Breast epithelium (tissue), 4 donors: ENCODE measurements at regions not wholly inside any gene's neighbourhood (a gene's known extent, or its start where the extent isn't known, plus 50 kb on each side); places are given as distances from the start of the nearest gene placed in this dataset.

Experiments used
- DNase-seq, 2 donors: peaks; one replicate each; pipeline ENCODE4 v3.0.0-alpha.2; 2019; ENCODE audit warnings: low spot score in 2 of 2
- H3K27ac ChIP-seq, 2 donors: fragments of 200-600 bp; sonication (generic) in 1 of 2; one replicate each; pipeline ENCODE4 v1.5.1; 2016 to 2019; ENCODE audit warnings: mild to moderate bottlenecking in 1 of 2
- H3K27me3 ChIP-seq, 2 donors: fragments of 200-600 bp; sonication (generic) in 1 of 2; one replicate each; pipeline versions ENCODE4 v1.5.1 to v1.6.0; 2017 to 2019; ENCODE audit warnings: control low read depth in 1 of 2, mild to moderate bottlenecking in 1 of 2
- H3K36me3 ChIP-seq: fragments of 200-600 bp; one replicate; pipeline ENCODE4 v1.5.1; 2019
- H3K4me1 ChIP-seq, 2 donors: fragments of 200-600 bp; sonication (generic); one replicate each; pipeline ENCODE4 v1.5.1; 2016 to 2019; ENCODE audit warnings: control low read depth in 1 of 2
- H3K4me3 ChIP-seq, 3 donors: fragments of 200-600 bp; sonication (generic); 1 replicate in 2 of 3; 2 replicates in 1 of 3; pipeline ENCODE4 v1.5.1; 2016 to 2019; ENCODE audit warnings: mild to moderate bottlenecking in 3 of 3, moderate library complexity in 2 of 3
- H3K9me3 ChIP-seq, 2 donors: fragments of 200-600 bp; sonication (generic) in 1 of 2; one replicate each; pipeline ENCODE4 v1.5.1; 2016 to 2019; ENCODE audit warnings: control low read depth in 1 of 2
- CTCF ChIP-seq, 3 donors: fragments of 450-650 bp; IDR thresholded peaks; one replicate each; pipeline ENCODE4 v1.5.1; 2016 to 2017; ENCODE audit warnings: antibody characterized with exemption in 3 of 3, mild to moderate bottlenecking in 3 of 3, moderate library complexity in 3 of 3
- POLR2A ChIP-seq: fragments of 450-650 bp; IDR thresholded peaks from one replicate; pipeline ENCODE4 v1.6.1; 2016; ENCODE audit warnings: antibody characterized with exemption, mild to moderate bottlenecking, moderate library complexity
- POLR2AphosphoS5 ChIP-seq, 3 donors: sonication (generic); formaldehyde crosslinking; IDR thresholded peaks; one replicate each; pipeline ENCODE4 v1.6.1; 2017; ENCODE audit warnings: antibody characterized with exemption in 3 of 3
- intact Hi-C: fragments of 100-400 bp; cut with DNase I; formaldehyde crosslinking; loops from one replicate; pipeline ENCODE4 v1.15.1; 2023; ENCODE audit warnings: low total_unique reads

DNA sequence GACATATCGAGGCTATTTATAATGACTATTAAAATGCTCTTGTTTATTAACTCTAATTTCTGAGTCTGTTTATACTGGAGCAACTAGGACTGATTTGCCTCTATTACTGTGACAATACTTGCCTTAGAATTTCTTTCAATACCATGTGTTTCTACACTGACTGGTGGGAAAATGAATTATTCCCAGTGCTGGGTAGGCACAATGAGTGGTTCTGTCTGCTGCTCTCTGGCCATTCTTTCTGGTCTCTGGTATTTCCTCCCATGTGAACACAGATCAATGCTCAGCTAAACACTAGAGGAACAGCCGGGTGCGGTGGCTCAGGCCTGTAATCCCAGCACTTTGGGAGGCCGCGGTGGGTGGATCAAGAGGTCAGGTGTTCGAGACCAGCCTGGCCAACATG lies 390.5 kb downstream of the PRDM2 start:
- H3K4me3 ChIP-seq: no peak overlapping the region
- no peak for DNase-seq
- H3K36me3 ChIP-seq: no peaks in the 10 kb centered on the region
- no peak for TF ChIP-seq POLR2AphosphoS5 (IDR thresholded peaks at IDR 0.05)
- no peak for TF ChIP-seq CTCF (IDR thresholded peaks at IDR 0.05)
- no peak for TF ChIP-seq POLR2A
- intact Hi-C loops: no loop called here
- no peaks in the 10 kb centered on the region for H3K27me3 ChIP-seq
- peaks cover 4 to 7% of the 10 kb centered on the region in 2 donors for H3K9me3 ChIP-seq
- no peak overlapping the region for H3K27ac ChIP-seq
- no peaks in the 10 kb centered on the region for H3K4me1 ChIP-seq

- Histone ChIP-seq H3K4me3 (no peak overlapping the region), H3K36me3 (no peaks in the 10 kb centered on the region), H3K27ac (no peak overlapping the region), H3K9me3 (peaks cover 4 to 7% of the 10 kb centered on the region in 2 donors), H3K4me1 (no peaks in the 10 kb centered on the region), H3K27me3 (no peaks in the 10 kb centered on the region)
- no peak for TF ChIP-seq POLR2AphosphoS5 (IDR thresholded peaks at IDR 0.05)
- TF ChIP-seq POLR2A: no peak
- TF ChIP-seq CTCF (IDR thresholded peaks at IDR 0.05): no peak
- DNase-seq: no peak
- intact Hi-C loops: no loop called here
Observed at GRCh38 chr1:14094611-14095400, 394.8 kb downstream of the PRDM2 start.

DNA sequence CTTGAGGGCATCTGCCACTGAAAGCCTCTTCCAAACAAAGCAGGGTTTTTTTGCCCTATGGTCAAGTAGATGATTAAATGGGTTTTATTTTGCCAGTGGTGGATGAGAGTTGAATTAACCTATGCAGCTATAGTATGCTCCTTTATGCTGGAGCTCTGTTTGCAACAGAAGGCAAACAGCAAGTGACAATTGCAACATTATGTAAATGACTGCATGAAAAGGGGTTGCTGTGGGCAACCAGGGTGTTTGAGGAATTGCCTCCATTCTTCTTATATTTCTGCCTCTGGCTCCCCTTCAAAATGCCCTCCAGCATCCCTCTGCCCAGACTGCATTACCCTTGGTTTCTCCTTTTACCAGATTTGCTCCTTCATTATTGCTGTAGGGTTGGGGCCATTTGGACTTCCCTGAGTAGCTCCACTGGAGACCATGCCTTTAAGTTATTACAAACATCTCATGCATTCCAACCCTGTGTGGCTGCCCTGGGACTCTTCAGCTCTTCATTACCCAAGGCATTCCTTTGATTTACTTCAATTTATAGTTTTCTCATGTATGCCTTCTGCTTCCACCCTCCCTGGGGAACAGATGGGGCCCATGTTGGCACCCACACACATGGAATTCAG lies 398.4 kb downstream of the PRDM2 start:
- no peak for TF ChIP-seq POLR2A
- TF ChIP-seq CTCF (IDR thresholded peaks at IDR 0.05): no peak
- no peak for TF ChIP-seq POLR2AphosphoS5 (IDR thresholded peaks at IDR 0.05)
- H3K27me3 ChIP-seq: no peaks in the 10 kb centered on the region
- H3K4me1 ChIP-seq: no peaks in the 10 kb centered on the region
- no peak for DNase-seq
- H3K27ac ChIP-seq: no peak overlapping the region
- intact Hi-C loops: no loop called here
- H3K36me3 ChIP-seq: no peaks in the 10 kb centered on the region
- H3K4me3 ChIP-seq: no peak overlapping the region
- H3K9me3 ChIP-seq: no peaks in the 10 kb centered on the region

GRCh38 chr1:14100444-14100843 lies 400.5 kb downstream of the PRDM2 start:
- no peak for DNase-seq
- no peak for TF ChIP-seq CTCF (IDR thresholded peaks at IDR 0.05)
- TF ChIP-seq POLR2AphosphoS5 (IDR thresholded peaks at IDR 0.05): no peak
- no peak for TF ChIP-seq POLR2A
- intact Hi-C loops: no loop called here
- Histone ChIP-seq H3K27ac (no peak overlapping the region), H3K27me3 (no peaks in the 10 kb centered on the region), H3K36me3 (no peaks in the 10 kb centered on the region), H3K4me3 (no peak overlapping the region), H3K9me3 (no peaks in the 10 kb centered on the region), H3K4me1 (no peaks in the 10 kb centered on the region)

GRCh38 chr1:14100919-14101318 lies 400.9 kb downstream of the PRDM2 start:
- Histone ChIP-seq H3K4me1 (no peaks in the 10 kb centered on the region), H3K27ac (no peak overlapping the region), H3K27me3 (no peaks in the 10 kb centered on the region), H3K36me3 (no peaks in the 10 kb centered on the region), H3K9me3 (no peaks in the 10 kb centered on the region), H3K4me3 (no peak overlapping the region)
- no peak for TF ChIP-seq POLR2A
- TF ChIP-seq POLR2AphosphoS5 (IDR thresholded peaks at IDR 0.05): no peak
- intact Hi-C loops: no loop called here
- no peak for DNase-seq
